ENCODE measurements at regions not wholly inside any gene's neighbourhood (a gene's known extent, or its start where the extent isn't known, plus 50 kb on each side); places are given as distances from the start of the nearest gene placed in this dataset.

DNA sequence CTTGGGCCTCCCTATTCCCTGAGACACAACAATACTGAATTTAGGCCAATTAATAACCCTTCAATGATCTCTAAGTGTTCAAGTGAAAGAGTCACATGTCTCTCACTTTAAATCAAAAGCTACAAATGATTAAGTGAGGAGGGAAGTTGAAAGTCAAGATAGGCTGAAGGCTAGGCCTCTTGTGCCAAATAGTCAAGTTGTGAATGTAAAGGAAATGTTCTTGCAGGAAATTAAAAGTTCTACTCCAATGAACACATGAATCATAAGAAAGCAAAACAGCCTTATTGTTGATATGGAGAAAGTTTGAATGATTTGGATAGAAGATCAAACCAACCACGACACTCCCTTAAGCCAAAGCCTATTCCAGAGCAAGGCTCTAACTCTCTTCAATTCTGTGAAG lies 286.9 kb downstream of the MEIS1 start:
- no peak for TF ChIP-seq CTCF (IDR thresholded peaks at IDR 0.05)
- no peaks in the 10 kb centered on the region for H3K9me3 ChIP-seq (ENCODE audit: control insufficient read depth, insufficient read depth, low read length)
- no CpG with 5 or more reads among the region's 1 CpG for WGBS (ENCODE audit: insufficient coverage)
- H3K4me3 ChIP-seq (ENCODE audit: low read length), result no peak overlapping the region
- no peaks in the 10 kb centered on the region for H3K27me3 Mint-ChIP-seq (ENCODE audit: low read depth in 2 of 2)
- intact Hi-C loops (cut with micrococcal nuclease), result no loop called here
- H3K27ac Mint-ChIP-seq, result no peak overlapping the region
- H3K27me3 ChIP-seq (ENCODE audit: control insufficient read depth, insufficient read depth, low read length), result no peaks in the 10 kb centered on the region
- DNase-seq, result no peak
- H3K27ac ChIP-seq (ENCODE audit: low read length), result no peak overlapping the region
- H3K9me3 Mint-ChIP-seq, result peaks cover 0 to 2% of the 10 kb centered on the region in 2 donors
- H3K36me3 ChIP-seq (ENCODE audit: control insufficient read depth, insufficient read depth, low read length), result no peaks in the 10 kb centered on the region
- H3K4me3 Mint-ChIP-seq, result no peak overlapping the region
- no peaks in the 10 kb centered on the region for H3K36me3 Mint-ChIP-seq
- no peaks in the 10 kb centered on the region for H3K4me1 ChIP-seq (ENCODE audit: control insufficient read depth, insufficient read depth, low read length)
- no peak for ATAC-seq
- no peaks in the 10 kb centered on the region for H3K4me1 Mint-ChIP-seq

DNA sequence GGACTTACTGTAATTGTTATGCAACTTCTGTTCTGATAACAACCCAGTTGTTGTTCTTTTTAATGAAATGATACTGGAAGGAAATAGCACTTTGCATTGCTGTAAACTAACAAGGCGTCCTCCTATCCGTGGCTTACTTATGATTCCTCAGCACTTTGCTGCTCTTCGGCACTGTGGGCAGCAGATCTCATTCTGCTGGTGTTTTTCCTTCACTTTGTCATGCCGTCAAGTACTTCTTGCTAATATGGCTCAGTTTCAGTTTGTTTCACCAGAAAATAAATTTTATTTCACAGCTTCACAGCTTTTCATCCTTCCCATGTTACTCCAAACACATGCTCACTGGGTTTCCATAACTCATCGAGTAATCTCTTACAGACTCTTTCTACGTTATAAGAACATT lies 289.3 kb downstream of the MEIS1 start:
- Histone ChIP-seq H3K9me3 (ENCODE audit: control insufficient read depth, insufficient read depth, low read length) (no peaks in the 10 kb centered on the region), H3K36me3 (ENCODE audit: control insufficient read depth, insufficient read depth, low read length) (no peaks in the 10 kb centered on the region), H3K4me3 (ENCODE audit: low read length) (no peak overlapping the region), H3K4me1 (ENCODE audit: control insufficient read depth, insufficient read depth, low read length) (no peaks in the 10 kb centered on the region), H3K27me3 (ENCODE audit: control insufficient read depth, insufficient read depth, low read length) (no peaks in the 10 kb centered on the region), H3K27ac (ENCODE audit: low read length) (no peak overlapping the region)
- Mint-ChIP-seq H3K4me1 (no peaks in the 10 kb centered on the region), H3K4me3 (no peak overlapping the region), H3K27ac (no peak overlapping the region), H3K36me3 (no peaks in the 10 kb centered on the region), H3K9me3 (no peaks in the 10 kb centered on the region), H3K27me3 (ENCODE audit: low read depth in 2 of 2) (no peaks in the 10 kb centered on the region)
- no peak for TF ChIP-seq CTCF (IDR thresholded peaks at IDR 0.05)
- WGBS (ENCODE audit: insufficient coverage), result 89% methylated on average over 6 of the region's 6 CpGs
- intact Hi-C loops (cut with micrococcal nuclease), result no loop called here
- DNase-seq (no peak), ATAC-seq (no peak)

- intact Hi-C loops (cut with micrococcal nuclease), result no loop called here
- TF ChIP-seq CTCF (IDR thresholded peaks at IDR 0.05), result no peak
- ATAC-seq (no peak), DNase-seq (no peak)
- H3K4me3 ChIP-seq (ENCODE audit: low read length), result no peak overlapping the region
- Mint-ChIP-seq H3K4me1 (no peaks in the 10 kb centered on the region), H3K27ac (no peak overlapping the region), H3K36me3 (no peaks in the 10 kb centered on the region), H3K4me3 (no peak overlapping the region), H3K9me3 (no peaks in the 10 kb centered on the region), H3K27me3 (ENCODE audit: low read depth in 2 of 2) (no peaks in the 10 kb centered on the region)
- 81% methylated on average over 6 of the region's 6 CpGs for WGBS (ENCODE audit: insufficient coverage)
- H3K27ac ChIP-seq (ENCODE audit: low read length), result no peak overlapping the region
- H3K27me3 ChIP-seq (ENCODE audit: control insufficient read depth, insufficient read depth, low read length), result no peaks in the 10 kb centered on the region
- H3K9me3 ChIP-seq (ENCODE audit: control insufficient read depth, insufficient read depth, low read length), result no peaks in the 10 kb centered on the region
- H3K36me3 ChIP-seq (ENCODE audit: control insufficient read depth, insufficient read depth, low read length), result no peaks in the 10 kb centered on the region
- H3K4me1 ChIP-seq (ENCODE audit: control insufficient read depth, insufficient read depth, low read length), result no peaks in the 10 kb centered on the region
Observed at GRCh38 chr2:66729416-66730330, 294.7 kb downstream of the MEIS1 start.

DNA sequence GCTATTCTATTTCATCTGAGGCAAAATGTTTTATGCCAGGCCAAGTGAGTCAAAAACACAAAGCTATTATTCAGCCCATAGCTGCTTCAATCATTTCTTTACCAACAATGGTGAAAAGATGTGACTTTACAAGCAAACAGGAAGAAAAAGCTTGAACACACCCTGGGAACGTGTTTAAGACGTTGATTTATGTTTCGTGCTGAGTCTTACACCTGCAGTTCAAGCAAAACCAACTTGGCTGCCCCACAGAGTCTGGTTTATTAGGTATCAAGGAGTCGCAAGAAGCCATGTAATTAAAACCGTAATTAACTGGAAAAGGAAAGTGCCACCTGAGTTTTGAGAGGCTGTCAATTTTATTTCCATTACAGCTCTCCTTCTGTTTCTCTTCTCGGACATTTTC lies 295.5 kb downstream of the MEIS1 start:
- intact Hi-C loops (cut with micrococcal nuclease), result no loop called here
- no peaks in the 10 kb centered on the region for H3K27me3 Mint-ChIP-seq (ENCODE audit: low read depth in 2 of 2)

More for the DNA sequence above, 295.5 kb downstream of the MEIS1 start:
- no peaks in the 10 kb centered on the region for H3K9me3 ChIP-seq (ENCODE audit: control insufficient read depth, insufficient read depth, low read length)
- no peak for ATAC-seq
- no peak overlapping the region for H3K27ac ChIP-seq (ENCODE audit: low read length)
- H3K36me3 Mint-ChIP-seq, result no peaks in the 10 kb centered on the region
- no peaks in the 10 kb centered on the region for H3K9me3 Mint-ChIP-seq
- H3K4me3 ChIP-seq (ENCODE audit: low read length), result no peak overlapping the region
- no peak overlapping the region for H3K27ac Mint-ChIP-seq
- 82% methylated on average over 6 of the region's 6 CpGs for WGBS (ENCODE audit: insufficient coverage)
- H3K4me3 Mint-ChIP-seq, result no peak overlapping the region
- no peaks in the 10 kb centered on the region for H3K4me1 ChIP-seq (ENCODE audit: control insufficient read depth, insufficient read depth, low read length)
- DNase-seq, result no peak
- TF ChIP-seq CTCF (IDR thresholded peaks at IDR 0.05), result no peak
- no peaks in the 10 kb centered on the region for H3K27me3 ChIP-seq (ENCODE audit: control insufficient read depth, insufficient read depth, low read length)
- no peaks in the 10 kb centered on the region for H3K36me3 ChIP-seq (ENCODE audit: control insufficient read depth, insufficient read depth, low read length)
- no peaks in the 10 kb centered on the region for H3K4me1 Mint-ChIP-seq

All from natural killer cell (primary cell).